ENCODE measurements at regions not wholly inside any gene's neighbourhood (a gene's known extent, or its start where the extent isn't known, plus 50 kb on each side); places are given as distances from the start of the nearest gene placed in this dataset.

DNA sequence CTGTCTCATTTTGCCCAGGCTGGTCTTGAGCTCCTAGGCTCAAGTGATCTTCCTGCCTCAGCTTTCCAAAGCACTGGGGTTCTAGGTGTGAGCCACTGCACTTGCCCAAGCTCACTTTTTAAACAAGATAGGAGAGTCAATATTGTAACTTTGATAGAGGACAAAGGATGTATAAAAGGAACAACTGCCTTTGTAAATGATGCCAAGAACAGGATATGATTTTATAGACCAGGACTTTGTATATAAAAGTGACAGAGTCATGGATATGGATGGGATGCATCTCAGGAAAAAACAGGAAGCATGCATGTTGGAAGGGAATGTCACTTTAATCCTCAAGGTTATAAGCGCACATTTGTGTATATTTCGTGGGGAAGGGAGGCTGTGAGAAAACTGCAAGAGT is 338.4 kb downstream of the PRL start:
- FAIRE-seq: no peak
- no peak for DNase-seq (ENCODE audit: insufficient read length, low spot score)
- TF ChIP-seq CTCF (IDR thresholded peaks at IDR 0.05; ENCODE audit: insufficient read depth, missing control alignments): no peak

GRCh38 chr6:21961226-21961625 is 335.6 kb downstream of the PRL start:
- FAIRE-seq: no peak
- TF ChIP-seq CTCF (IDR thresholded peaks at IDR 0.05; ENCODE audit: insufficient read depth, missing control alignments): no peak
- DNase-seq (ENCODE audit: insufficient read length, low spot score): no peak

GRCh38 chr6:21965016-21965415 is 331.8 kb downstream of the PRL start:
- FAIRE-seq (no peak), DNase-seq (ENCODE audit: insufficient read length, low spot score) (no peak)
- no peak for TF ChIP-seq CTCF (IDR thresholded peaks at IDR 0.05; ENCODE audit: insufficient read depth, missing control alignments)

GRCh38 chr6:21965953-21966539 is 330.8 kb downstream of the PRL start:
- TF ChIP-seq CTCF (IDR thresholded peaks at IDR 0.05; ENCODE audit: insufficient read depth, missing control alignments): no peak
- no peak for FAIRE-seq
- DNase-seq (ENCODE audit: insufficient read length, low spot score): no peak

DNA sequence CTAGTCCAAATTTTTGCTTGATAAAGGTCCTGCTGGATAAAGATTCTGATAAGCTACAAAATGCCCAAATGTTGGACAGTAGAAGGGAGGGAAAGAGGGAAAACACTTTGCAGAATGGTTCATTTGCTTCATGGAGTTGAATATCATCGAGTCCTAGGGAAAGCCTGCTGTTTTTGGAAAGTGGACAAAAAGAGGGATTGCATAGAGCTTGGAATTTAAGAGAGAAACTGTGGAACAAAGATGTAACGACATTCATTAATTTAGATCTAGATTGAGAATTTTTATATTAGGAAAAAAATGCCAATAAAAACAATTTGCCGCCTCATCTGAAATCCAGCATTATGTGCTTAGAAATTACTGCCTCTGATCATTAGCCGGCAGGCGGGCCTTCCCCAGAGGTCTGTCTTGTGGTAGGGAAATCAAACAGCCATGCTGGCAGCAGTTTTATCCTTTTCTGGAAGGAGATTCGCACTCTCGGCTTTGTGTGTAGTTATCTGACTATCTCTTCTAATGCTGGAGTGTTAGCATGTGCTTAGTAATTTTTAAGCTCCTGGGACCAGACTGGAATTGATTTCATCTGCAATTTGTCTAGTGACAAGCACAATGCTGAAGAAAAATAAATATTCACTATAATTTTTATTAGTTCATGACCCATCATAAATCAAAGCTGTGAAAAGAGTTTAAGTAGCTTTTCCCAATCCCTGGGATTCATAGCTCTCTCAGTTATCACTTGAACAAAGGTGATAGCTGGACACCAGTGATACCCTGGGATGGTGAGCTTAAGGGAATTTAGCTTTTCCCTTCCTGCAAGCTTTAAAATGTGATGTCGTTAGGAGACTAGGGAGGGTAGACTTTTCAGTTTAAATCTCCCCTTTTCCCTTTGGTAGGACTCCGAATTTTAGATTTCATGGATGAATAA is 329.5 kb downstream of the PRL start:
- FAIRE-seq: peak; percentile 48
- no peak for TF ChIP-seq CTCF (IDR thresholded peaks at IDR 0.05; ENCODE audit: insufficient read depth, missing control alignments)
- DNase-seq (ENCODE audit: insufficient read length, low spot score): no peak

- peak; percentile 6 for FAIRE-seq
- TF ChIP-seq CTCF (IDR thresholded peaks at IDR 0.05; ENCODE audit: insufficient read depth, missing control alignments): no peak
- no peak for DNase-seq (ENCODE audit: insufficient read length, low spot score)
Observed at GRCh38 chr6:21968411-21968810, 328.4 kb downstream of the PRL start.

- FAIRE-seq (no peak), DNase-seq (ENCODE audit: insufficient read length, low spot score) (no peak)
- no peak for TF ChIP-seq CTCF (IDR thresholded peaks at IDR 0.05; ENCODE audit: insufficient read depth, missing control alignments)
Observed at GRCh38 chr6:21969192-21969591, 327.6 kb downstream of the PRL start.
